ENCODE measurements at regions not wholly inside any gene's neighbourhood (a gene's known extent, or its start where the extent isn't known, plus 50 kb on each side); places are given as distances from the start of the nearest gene placed in this dataset.

DNA sequence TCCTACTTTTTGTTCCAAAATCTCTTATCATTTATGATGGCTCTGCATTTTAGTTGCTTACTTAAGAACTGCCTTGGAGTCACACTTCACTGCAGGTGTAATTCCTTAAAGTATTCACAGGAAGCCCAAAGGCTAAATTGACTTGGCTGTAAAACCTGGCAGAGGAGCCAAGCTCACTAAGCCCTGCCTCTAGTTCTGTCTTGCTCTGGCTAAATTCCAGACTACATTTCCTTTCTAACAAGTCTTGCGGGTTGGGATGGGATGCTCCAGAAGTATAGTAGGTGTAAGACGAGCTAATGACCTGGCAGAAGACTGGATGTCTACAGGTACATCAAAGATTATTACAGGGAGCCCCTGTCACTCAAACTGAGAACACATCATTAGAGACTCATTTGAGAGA lies 924.0 kb upstream of the INTU start:
- Histone ChIP-seq H3K36me3 (ENCODE audit: control insufficient read depth in 4 of 4, insufficient read depth in 4 of 4, low read length in 3 of 4) (no peaks in the 10 kb centered on the region), H3K27me3 (replicated peaks in 2 of 5; ENCODE audit: control insufficient read depth in 4 of 5, insufficient read depth in 5 of 5, low read length in 4 of 5) (no peaks in the 10 kb centered on the region), H3K4me3 (ENCODE audit: control insufficient read depth in 1 of 7, extremely low read depth in 1 of 7, insufficient read depth in 4 of 7, low read depth in 2 of 7, low read length in 6 of 7) (no peak overlapping the region), H3K4me1 (ENCODE audit: control extremely low read depth in 1 of 4, control insufficient read depth in 4 of 4, insufficient read depth in 4 of 4, low read length in 3 of 4) (no peaks in the 10 kb centered on the region), H3K27ac (ENCODE audit: insufficient read depth in 1 of 2, low read depth in 1 of 2, low read length in 2 of 2, poor library complexity in 1 of 2, severe bottlenecking in 2 of 2) (no peak overlapping the region), H3K9me3 (ENCODE audit: control extremely low read depth in 1 of 5, control insufficient read depth in 4 of 5, insufficient read depth in 2 of 5, low read depth in 1 of 5, low read length in 4 of 5) (no peaks in the 10 kb centered on the region)
- ChIA-PET CTCF (no interaction called here), POLR2A (no interaction called here)
- no peak for DNase-seq
- no CpG with 5 or more reads among the region's 2 CpGs for WGBS (ENCODE audit: insufficient coverage)

DNA sequence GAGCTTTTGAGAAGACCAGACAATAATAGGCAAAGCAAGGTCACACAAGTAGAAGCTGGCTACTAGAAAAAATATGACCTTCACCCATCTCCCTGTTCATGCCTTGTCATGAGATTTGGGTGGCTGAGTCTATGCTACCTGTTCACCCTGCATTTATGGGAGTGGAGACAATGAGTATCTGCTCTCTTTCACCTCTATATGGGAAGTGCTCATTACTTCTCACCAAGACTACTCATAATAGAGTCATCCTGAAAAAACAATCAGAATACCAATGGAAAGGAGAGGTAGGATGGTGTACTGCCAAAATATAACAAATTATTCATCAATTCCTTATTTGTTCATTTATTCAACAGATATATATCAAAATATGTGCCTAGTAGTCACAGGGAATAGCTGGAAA lies 921.8 kb upstream of the INTU start:
- ChIA-PET POLR2A (no interaction called here), CTCF (no interaction called here)
- H3K27me3 ChIP-seq (replicated peaks in 2 of 5; ENCODE audit: control insufficient read depth in 4 of 5, insufficient read depth in 5 of 5, low read length in 4 of 5) = no peaks in the 10 kb centered on the region
- no peaks in the 10 kb centered on the region for H3K36me3 ChIP-seq (ENCODE audit: control insufficient read depth in 4 of 4, insufficient read depth in 4 of 4, low read length in 3 of 4)
- H3K27ac ChIP-seq (ENCODE audit: insufficient read depth in 1 of 2, low read depth in 1 of 2, low read length in 2 of 2, poor library complexity in 1 of 2, severe bottlenecking in 2 of 2) = no peak overlapping the region
- no peak for DNase-seq
- no peak overlapping the region for H3K4me3 ChIP-seq (ENCODE audit: control insufficient read depth in 1 of 7, extremely low read depth in 1 of 7, insufficient read depth in 4 of 7, low read depth in 2 of 7, low read length in 6 of 7)
- H3K9me3 ChIP-seq (ENCODE audit: control extremely low read depth in 1 of 5, control insufficient read depth in 4 of 5, insufficient read depth in 2 of 5, low read depth in 1 of 5, low read length in 4 of 5) = no peaks in the 10 kb centered on the region
- H3K4me1 ChIP-seq (ENCODE audit: control extremely low read depth in 1 of 4, control insufficient read depth in 4 of 4, insufficient read depth in 4 of 4, low read length in 3 of 4) = no peaks in the 10 kb centered on the region

DNA sequence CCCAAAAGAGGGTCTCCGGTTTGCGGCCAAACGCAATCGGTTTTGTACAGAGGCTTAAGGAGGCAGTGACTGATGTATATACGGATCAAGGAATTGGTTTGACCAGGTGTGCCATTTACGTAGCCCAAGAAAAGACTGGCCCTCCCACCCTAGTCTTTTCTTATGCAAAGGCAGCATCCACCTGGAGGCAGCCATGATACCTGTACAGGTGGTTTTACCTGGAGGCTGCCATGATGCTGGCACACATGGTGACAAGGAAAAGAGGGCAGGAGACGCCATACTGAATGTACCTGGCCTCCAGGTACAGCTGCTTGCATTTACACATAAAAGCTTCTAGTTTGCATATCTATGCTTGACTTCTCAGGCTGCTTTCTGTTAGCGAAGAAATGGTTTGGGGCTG lies 917.7 kb upstream of the INTU start:
- Histone ChIP-seq H3K27ac (ENCODE audit: insufficient read depth in 1 of 2, low read depth in 1 of 2, low read length in 2 of 2, poor library complexity in 1 of 2, severe bottlenecking in 2 of 2) (no peak overlapping the region), H3K36me3 (ENCODE audit: control insufficient read depth in 4 of 4, insufficient read depth in 4 of 4, low read length in 3 of 4) (no peaks in the 10 kb centered on the region), H3K27me3 (replicated peaks in 2 of 5; ENCODE audit: control insufficient read depth in 4 of 5, insufficient read depth in 5 of 5, low read length in 4 of 5) (no peaks in the 10 kb centered on the region), H3K9me3 (ENCODE audit: control extremely low read depth in 1 of 5, control insufficient read depth in 4 of 5, insufficient read depth in 2 of 5, low read depth in 1 of 5, low read length in 4 of 5) (no peaks in the 10 kb centered on the region), H3K4me3 (ENCODE audit: control insufficient read depth in 1 of 7, extremely low read depth in 1 of 7, insufficient read depth in 4 of 7, low read depth in 2 of 7, low read length in 6 of 7) (no peak overlapping the region), H3K4me1 (ENCODE audit: control extremely low read depth in 1 of 4, control insufficient read depth in 4 of 4, insufficient read depth in 4 of 4, low read length in 3 of 4) (no peaks in the 10 kb centered on the region)
- 96% methylated on average over 6 of the region's 8 CpGs for WGBS (ENCODE audit: insufficient coverage)
- POLR2A ChIA-PET = no interaction called here
- DNase-seq = no peak
- CTCF ChIA-PET = interaction anchor here (0.6 kb wide), 1 partner anchor 10 kb away, joined by 3 read pairs; no protein-coding TSS in a partner anchor

DNA sequence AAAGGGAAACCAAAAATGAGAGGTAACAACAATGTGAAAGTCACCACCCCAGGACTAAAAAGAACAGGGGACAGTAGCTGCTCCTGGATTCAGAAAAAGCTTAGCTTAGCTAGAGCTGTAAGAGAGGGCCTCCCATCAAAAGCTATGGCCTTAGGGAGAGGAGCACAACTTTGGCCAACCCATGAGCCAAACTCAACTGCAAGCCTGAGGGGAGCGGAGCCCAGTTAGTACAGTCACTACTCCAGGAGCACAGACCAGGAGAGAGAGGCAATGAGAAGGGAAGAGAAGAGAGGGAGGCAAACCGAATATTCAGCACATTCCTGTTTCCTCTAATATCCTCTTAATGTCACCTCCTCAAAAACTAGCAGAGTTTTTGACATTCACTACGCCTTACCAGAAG lies 917.1 kb upstream of the INTU start:
- H3K4me3 ChIP-seq (ENCODE audit: control insufficient read depth in 1 of 7, extremely low read depth in 1 of 7, insufficient read depth in 4 of 7, low read depth in 2 of 7, low read length in 6 of 7) = no peak overlapping the region
- no peaks in the 10 kb centered on the region for H3K36me3 ChIP-seq (ENCODE audit: control insufficient read depth in 4 of 4, insufficient read depth in 4 of 4, low read length in 3 of 4)
- WGBS (ENCODE audit: insufficient coverage) = 100% methylated on average over 2 of the region's 3 CpGs
- CTCF ChIA-PET = interaction anchor here (0.6 kb wide), 1 partner anchor 9 kb away, joined by 3 read pairs; no protein-coding TSS in a partner anchor
- H3K4me1 ChIP-seq (ENCODE audit: control extremely low read depth in 1 of 4, control insufficient read depth in 4 of 4, insufficient read depth in 4 of 4, low read length in 3 of 4) = no peaks in the 10 kb centered on the region
- no peaks in the 10 kb centered on the region for H3K27me3 ChIP-seq (replicated peaks in 2 of 5; ENCODE audit: control insufficient read depth in 4 of 5, insufficient read depth in 5 of 5, low read length in 4 of 5)
- no peak for DNase-seq
- POLR2A ChIA-PET = no interaction called here
- H3K9me3 ChIP-seq (ENCODE audit: control extremely low read depth in 1 of 5, control insufficient read depth in 4 of 5, insufficient read depth in 2 of 5, low read depth in 1 of 5, low read length in 4 of 5) = no peaks in the 10 kb centered on the region
- H3K27ac ChIP-seq (ENCODE audit: insufficient read depth in 1 of 2, low read depth in 1 of 2, low read length in 2 of 2, poor library complexity in 1 of 2, severe bottlenecking in 2 of 2) = no peak overlapping the region

DNA sequence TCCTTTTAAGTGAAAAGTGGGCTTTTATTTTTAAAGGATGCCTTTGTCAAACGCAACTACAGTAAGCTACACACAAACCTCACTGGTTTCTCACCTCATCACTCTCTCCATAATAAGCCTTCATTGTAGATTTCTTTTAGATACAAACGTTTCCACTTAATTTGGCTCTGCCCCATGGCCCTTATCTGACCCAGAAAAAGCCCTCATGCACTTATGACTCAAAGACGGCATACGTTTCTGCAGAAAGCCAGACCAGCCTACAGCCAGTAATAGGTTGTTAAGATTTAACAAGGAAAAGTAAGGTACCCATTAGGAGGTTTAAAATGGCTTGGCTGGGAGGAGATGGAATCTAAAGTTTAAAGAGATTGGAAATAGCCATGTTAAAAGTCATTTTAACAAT lies 914.6 kb upstream of the INTU start:
- Histone ChIP-seq H3K27ac (ENCODE audit: insufficient read depth in 1 of 2, low read depth in 1 of 2, low read length in 2 of 2, poor library complexity in 1 of 2, severe bottlenecking in 2 of 2) (no peak overlapping the region), H3K9me3 (ENCODE audit: control extremely low read depth in 1 of 5, control insufficient read depth in 4 of 5, insufficient read depth in 2 of 5, low read depth in 1 of 5, low read length in 4 of 5) (no peaks in the 10 kb centered on the region), H3K36me3 (ENCODE audit: control insufficient read depth in 4 of 4, insufficient read depth in 4 of 4, low read length in 3 of 4) (no peaks in the 10 kb centered on the region), H3K4me1 (ENCODE audit: control extremely low read depth in 1 of 4, control insufficient read depth in 4 of 4, insufficient read depth in 4 of 4, low read length in 3 of 4) (no peaks in the 10 kb centered on the region), H3K27me3 (replicated peaks in 2 of 5; ENCODE audit: control insufficient read depth in 4 of 5, insufficient read depth in 5 of 5, low read length in 4 of 5) (no peaks in the 10 kb centered on the region), H3K4me3 (ENCODE audit: control insufficient read depth in 1 of 7, extremely low read depth in 1 of 7, insufficient read depth in 4 of 7, low read depth in 2 of 7, low read length in 6 of 7) (no peak overlapping the region)
- DNase-seq = no peak
- ChIA-PET POLR2A (no interaction called here), CTCF (no interaction called here)
- WGBS (ENCODE audit: insufficient coverage) = 86% methylated on average over 4 of the region's 4 CpGs

DNA sequence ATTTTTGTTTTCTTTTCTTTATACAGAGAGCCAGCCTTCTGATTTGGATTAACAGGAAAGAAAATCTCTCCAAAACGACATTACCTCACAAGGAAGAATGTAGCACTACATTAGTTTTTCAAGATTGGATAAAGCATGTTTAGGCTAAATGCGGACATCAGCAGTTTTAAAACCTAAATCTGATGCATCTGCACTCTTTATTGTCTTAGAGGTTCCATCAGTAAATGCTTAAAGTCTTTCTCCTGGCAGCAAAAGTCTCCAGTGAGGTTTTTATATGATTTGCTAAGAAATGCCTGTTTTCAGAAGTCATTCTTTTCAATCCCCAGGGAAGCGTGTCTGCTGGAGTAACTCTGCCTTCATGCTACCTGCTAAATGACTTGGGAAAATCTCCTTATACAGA lies 912.9 kb upstream of the INTU start:
- WGBS (ENCODE audit: insufficient coverage) = 86% methylated on average over 2 of the region's 3 CpGs
- no peaks in the 10 kb centered on the region for H3K36me3 ChIP-seq (ENCODE audit: control insufficient read depth in 4 of 4, insufficient read depth in 4 of 4, low read length in 3 of 4)
- DNase-seq = no peak
- no peak overlapping the region for H3K4me3 ChIP-seq (ENCODE audit: control insufficient read depth in 1 of 7, extremely low read depth in 1 of 7, insufficient read depth in 4 of 7, low read depth in 2 of 7, low read length in 6 of 7)
- no peaks in the 10 kb centered on the region for H3K9me3 ChIP-seq (ENCODE audit: control extremely low read depth in 1 of 5, control insufficient read depth in 4 of 5, insufficient read depth in 2 of 5, low read depth in 1 of 5, low read length in 4 of 5)
- H3K27me3 ChIP-seq (replicated peaks in 2 of 5; ENCODE audit: control insufficient read depth in 4 of 5, insufficient read depth in 5 of 5, low read length in 4 of 5) = no peaks in the 10 kb centered on the region
- H3K27ac ChIP-seq (ENCODE audit: insufficient read depth in 1 of 2, low read depth in 1 of 2, low read length in 2 of 2, poor library complexity in 1 of 2, severe bottlenecking in 2 of 2) = no peak overlapping the region
- ChIA-PET POLR2A (no interaction called here), CTCF (no interaction called here)
- H3K4me1 ChIP-seq (ENCODE audit: control extremely low read depth in 1 of 4, control insufficient read depth in 4 of 4, insufficient read depth in 4 of 4, low read length in 3 of 4) = no peaks in the 10 kb centered on the region

DNA sequence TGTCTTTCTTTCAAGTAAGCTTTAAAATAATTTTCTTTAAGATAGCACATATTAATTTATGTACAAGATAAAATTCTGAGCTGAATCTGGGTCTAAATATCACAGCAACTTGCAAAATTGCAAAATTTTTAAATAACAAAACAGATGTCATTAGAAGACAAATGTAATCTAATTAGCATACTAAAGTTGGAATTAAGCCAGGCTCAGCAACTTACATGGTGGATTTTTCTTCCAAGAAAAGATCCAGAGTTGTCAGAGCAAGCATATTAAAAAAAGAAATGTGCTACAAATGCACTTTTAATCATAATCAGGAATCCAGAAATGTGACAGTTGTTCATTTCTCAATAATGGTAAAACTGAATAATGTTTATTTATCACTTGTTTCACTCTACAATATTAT lies 906.9 kb upstream of the INTU start:
- POLR2A ChIA-PET = no interaction called here
- no peak for DNase-seq
- CTCF ChIA-PET = no interaction called here

DNA sequence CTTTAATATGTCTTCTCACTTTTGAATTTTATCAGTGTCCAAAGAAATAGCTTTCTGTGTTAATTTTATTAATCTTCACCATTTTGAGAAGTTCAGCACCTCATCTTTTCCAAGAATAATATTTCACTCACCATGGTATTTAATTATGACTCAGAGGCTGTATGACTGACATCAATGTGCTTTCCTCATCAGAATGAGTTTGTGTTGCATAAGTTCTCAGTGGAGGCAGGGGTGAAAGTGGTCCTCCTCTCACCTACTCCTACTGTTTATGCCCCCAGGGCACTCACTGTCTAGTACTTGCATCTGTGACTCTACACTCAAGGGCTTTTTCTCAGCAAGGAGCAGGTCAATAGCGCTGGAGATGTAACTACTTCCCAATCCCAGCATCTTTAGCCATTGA lies 905.3 kb upstream of the INTU start:
- no peaks in the 10 kb centered on the region for H3K4me1 ChIP-seq (ENCODE audit: control extremely low read depth in 1 of 4, control insufficient read depth in 4 of 4, insufficient read depth in 4 of 4, low read length in 3 of 4)
- no peak overlapping the region for H3K4me3 ChIP-seq (ENCODE audit: control insufficient read depth in 1 of 7, extremely low read depth in 1 of 7, insufficient read depth in 4 of 7, low read depth in 2 of 7, low read length in 6 of 7)
- H3K27ac ChIP-seq (ENCODE audit: insufficient read depth in 1 of 2, low read depth in 1 of 2, low read length in 2 of 2, poor library complexity in 1 of 2, severe bottlenecking in 2 of 2) = no peak overlapping the region
- ChIA-PET CTCF (no interaction called here), POLR2A (no interaction called here)
- no peaks in the 10 kb centered on the region for H3K9me3 ChIP-seq (ENCODE audit: control extremely low read depth in 1 of 5, control insufficient read depth in 4 of 5, insufficient read depth in 2 of 5, low read depth in 1 of 5, low read length in 4 of 5)
- no peaks in the 10 kb centered on the region for H3K27me3 ChIP-seq (replicated peaks in 2 of 5; ENCODE audit: control insufficient read depth in 4 of 5, insufficient read depth in 5 of 5, low read length in 4 of 5)
- no peak for DNase-seq
- no CpG with 5 or more reads among the region's 1 CpG for WGBS (ENCODE audit: insufficient coverage)
- no peaks in the 10 kb centered on the region for H3K36me3 ChIP-seq (ENCODE audit: control insufficient read depth in 4 of 4, insufficient read depth in 4 of 4, low read length in 3 of 4)

More for the DNA sequence above, 906.9 kb upstream of the INTU start:
- Histone ChIP-seq H3K4me3 (ENCODE audit: control insufficient read depth in 1 of 7, extremely low read depth in 1 of 7, insufficient read depth in 4 of 7, low read depth in 2 of 7, low read length in 6 of 7) (no peak overlapping the region), H3K36me3 (ENCODE audit: control insufficient read depth in 4 of 4, insufficient read depth in 4 of 4, low read length in 3 of 4) (no peaks in the 10 kb centered on the region), H3K27me3 (replicated peaks in 2 of 5; ENCODE audit: control insufficient read depth in 4 of 5, insufficient read depth in 5 of 5, low read length in 4 of 5) (no peaks in the 10 kb centered on the region), H3K27ac (ENCODE audit: insufficient read depth in 1 of 2, low read depth in 1 of 2, low read length in 2 of 2, poor library complexity in 1 of 2, severe bottlenecking in 2 of 2) (no peak overlapping the region), H3K9me3 (ENCODE audit: control extremely low read depth in 1 of 5, control insufficient read depth in 4 of 5, insufficient read depth in 2 of 5, low read depth in 1 of 5, low read length in 4 of 5) (no peaks in the 10 kb centered on the region), H3K4me1 (ENCODE audit: control extremely low read depth in 1 of 4, control insufficient read depth in 4 of 4, insufficient read depth in 4 of 4, low read length in 3 of 4) (no peaks in the 10 kb centered on the region)
